CD14-positive monocyte (primary cell): ENCODE measurements at regions not wholly inside any gene's neighbourhood (a gene's known extent, or its start where the extent isn't known, plus 50 kb on each side); places are given as distances from the start of the nearest gene placed in this dataset.
"Not testable (repeated sequence)": the region's sequence is repeated elsewhere in the genome, so short reads cannot be mapped to it uniquely, and the experiment has no call there.

Source experiments
- DNase-seq, 3 donors: peaks; one replicate each; pipeline ENCODE4 v3.0.0-alpha.2; 2011 to 2022
- H2AFZ ChIP-seq: 2 replicates; pipeline ENCODE4 v1.6.0; 2012; ENCODE audit warnings: mild to moderate bottlenecking, low read depth, low read length, inconsistent platforms; ENCODE audit not compliant: insufficient read depth, poor library complexity, severe bottlenecking
- H3K27ac ChIP-seq, 2 donors: 1 replicate in 1 of 2; 2 replicates in 1 of 2; pipeline ENCODE4 v1.5.1; 2012 to 2013; ENCODE audit warnings: low read length in 2 of 2, control low read depth in 1 of 2, inconsistent platforms in 1 of 2, low read depth in 1 of 2, mild to moderate bottlenecking in 1 of 2
- H3K27me3 ChIP-seq, 2 donors: one replicate each; pipeline versions ENCODE4 v1.6.0 to v1.6.1; 2011 to 2013; ENCODE audit warnings: low read length in 2 of 2; ENCODE audit not compliant: control insufficient read depth in 2 of 2, insufficient read depth in 2 of 2
- H3K36me3 ChIP-seq, 2 donors: replicated peaks in 1 of 2; 1 replicate in 1 of 2; 2 replicates in 1 of 2; pipeline versions ENCODE4 v1.5.1 to v1.6.1; 2012 to 2013; ENCODE audit warnings: low read length in 2 of 2, control low read depth in 1 of 2, inconsistent platforms in 1 of 2, mild to moderate bottlenecking in 1 of 2; ENCODE audit not compliant: insufficient read depth in 2 of 2, control insufficient read depth in 1 of 2
- H3K4me1 ChIP-seq, 2 donors: 1 replicate in 1 of 2; 2 replicates in 1 of 2; pipeline versions ENCODE4 v1.5.1 to v1.6.1; 2012 to 2013; ENCODE audit warnings: low read length in 2 of 2, control low read depth in 1 of 2, inconsistent platforms in 1 of 2, mild to moderate bottlenecking in 1 of 2, moderate library complexity in 1 of 2; ENCODE audit not compliant: insufficient read depth in 2 of 2, control insufficient read depth in 1 of 2
- H3K4me2 ChIP-seq: replicated peaks from 2 replicates; pipeline ENCODE3; 2012; ENCODE audit warnings: low read length, moderate library complexity, mild to moderate bottlenecking; ENCODE audit not compliant: poor library complexity, severe bottlenecking; ENCODE audit errors: extremely low read depth
- H3K4me3 ChIP-seq, 3 experiments: fragments of 200-600 bp in 1 of 3; sonication (generic) in 1 of 3; replicated peaks in 1 of 3; 1 replicate in 2 of 3; 2 replicates in 1 of 3; pipeline ENCODE4 v1.5.1; 2011 to 2013; ENCODE audit warnings: low read length in 3 of 3, mild to moderate bottlenecking in 3 of 3, control low read depth in 2 of 3, low read depth in 2 of 3, inconsistent platforms in 1 of 3, moderate library complexity in 1 of 3
- H3K79me2 ChIP-seq: 2 replicates; pipeline ENCODE4 v1.6.0; 2012; ENCODE audit warnings: mild to moderate bottlenecking, control low read depth, inconsistent platforms, low read length, moderate library complexity; ENCODE audit not compliant: insufficient read depth
- H3K9ac ChIP-seq: 2 replicates; pipeline ENCODE4 v1.6.0; 2017; ENCODE audit warnings: low read length, mild to moderate bottlenecking; ENCODE audit not compliant: insufficient read depth, poor library complexity, severe bottlenecking
- H3K9me3 ChIP-seq, 2 donors: replicated peaks in 1 of 2; 1 replicate in 1 of 2; 2 replicates in 1 of 2; pipeline versions ENCODE4 v1.5.1 to v1.6.1; 2012 to 2013; ENCODE audit warnings: low read length in 2 of 2, control low read depth in 1 of 2; ENCODE audit not compliant: control insufficient read depth in 1 of 2, insufficient read depth in 1 of 2
- H4K20me1 ChIP-seq: 2 replicates; pipeline ENCODE4 v1.6.0; 2012; ENCODE audit warnings: mild to moderate bottlenecking, low read length, control low read depth, moderate library complexity; ENCODE audit not compliant: insufficient read depth
- H3K27ac Mint-ChIP-seq, 7 donors: one replicate each; pipeline ENCODE4 v1.8.0; 2020; ENCODE audit warnings: mild to moderate bottlenecking in 7 of 7, mixed read lengths in 7 of 7, moderate library complexity in 6 of 7, inconsistent platforms in 2 of 7
- H3K27me3 Mint-ChIP-seq, 3 donors: one replicate each; pipeline ENCODE4 v1.8.0; 2021 to 2022; ENCODE audit warnings: low read depth in 3 of 3, mild to moderate bottlenecking in 3 of 3, mixed read lengths in 3 of 3, moderate library complexity in 3 of 3, inconsistent platforms in 1 of 3
- H3K36me3 Mint-ChIP-seq, 2 donors: one replicate each; pipeline ENCODE4 v1.8.0; 2020; ENCODE audit warnings: mixed read lengths in 2 of 2, inconsistent platforms in 1 of 2, mild to moderate bottlenecking in 1 of 2
- H3K4me1 Mint-ChIP-seq: one replicate; pipeline ENCODE4 v1.8.0; 2020; ENCODE audit warnings: mild to moderate bottlenecking, mixed read lengths
- H3K4me3 Mint-ChIP-seq, 2 donors: one replicate each; pipeline ENCODE4 v1.8.0; 2020; ENCODE audit warnings: mild to moderate bottlenecking in 2 of 2, mixed read lengths in 2 of 2, moderate library complexity in 1 of 2
- H3K9me3 Mint-ChIP-seq, 7 donors: one replicate each; pipeline ENCODE4 v1.8.0; 2020 to 2022; ENCODE audit warnings: mixed read lengths in 7 of 7, mild to moderate bottlenecking in 6 of 7, moderate library complexity in 6 of 7, inconsistent platforms in 2 of 7
- WGBS: methylation state at CpG from one replicate; pipeline ENCODE4 v1.1.5; 2013; ENCODE audit warnings: missing lambda C conversion rate; ENCODE audit not compliant: insufficient coverage; 5-methylcytosine and 5-hydroxymethylcytosine counted together
- intact Hi-C, 2 donors: fragments of 100-400 bp; cut with micrococcal nuclease; formaldehyde crosslinking; loops; one replicate each; pipeline versions ENCODE4 v1.15.0 to v1.15.1; 2023
- TF ChIP-seq, protein P1 (sequence below): fragments of 200-600 bp; IDR thresholded peaks from one replicate; pipeline ENCODE4 v1.8.0; 2022; ENCODE audit warnings: antibody characterized with exemption, mild to moderate bottlenecking

DNA sequence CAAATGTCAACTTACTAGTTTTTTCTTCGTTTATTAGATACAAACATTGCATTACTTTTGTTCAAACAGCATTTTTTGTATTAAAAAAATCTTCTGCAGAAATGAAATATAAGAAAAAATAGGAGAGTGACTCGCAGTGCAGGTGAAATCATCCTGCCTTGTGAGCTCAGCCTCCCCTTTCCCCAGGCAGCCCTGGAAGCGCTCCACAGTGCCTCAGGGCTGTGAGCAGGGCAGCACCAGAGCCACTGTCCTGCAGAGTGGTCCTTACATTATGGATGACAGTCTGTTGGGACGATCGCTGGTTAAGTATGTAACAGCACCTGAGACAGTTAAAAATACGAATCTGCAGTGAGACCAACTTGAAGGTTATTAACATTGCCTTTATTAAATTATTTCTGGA lies 695.4 kb upstream of the POM121L12 start:
- H3K27ac Mint-ChIP-seq: no peak overlapping the region
- Histone ChIP-seq H3K79me2 (no peaks in the 10 kb centered on the region), H3K4me1 (no peaks in the 10 kb centered on the region), H3K36me3 (no peaks in the 10 kb centered on the region), H2AFZ (no peak overlapping the region), H3K27me3 (no peaks in the 10 kb centered on the region), H3K4me3 (no peak overlapping the region), H3K27ac (no peak overlapping the region), H4K20me1 (no peaks in the 10 kb centered on the region), H3K9ac (no peak overlapping the region), H3K4me2 (no peak overlapping the region), H3K9me3 (peaks cover 15 to 36% of the 10 kb centered on the region in 2 donors)
- no peak overlapping the region for H3K4me3 Mint-ChIP-seq
- 82% methylated on average over 3 of the region's 6 CpGs for WGBS
- no peak for DNase-seq
- peaks cover 6 to 18% (median 14%) of the 10 kb centered on the region in 7 donors for H3K9me3 Mint-ChIP-seq
- peaks cover 0 to 2% (median 0%) of the 10 kb centered on the region in 3 donors for H3K27me3 Mint-ChIP-seq
- H3K4me1 Mint-ChIP-seq: no peaks in the 10 kb centered on the region
- H3K36me3 Mint-ChIP-seq: no peaks in the 10 kb centered on the region
- TF ChIP-seq, protein P1, sequence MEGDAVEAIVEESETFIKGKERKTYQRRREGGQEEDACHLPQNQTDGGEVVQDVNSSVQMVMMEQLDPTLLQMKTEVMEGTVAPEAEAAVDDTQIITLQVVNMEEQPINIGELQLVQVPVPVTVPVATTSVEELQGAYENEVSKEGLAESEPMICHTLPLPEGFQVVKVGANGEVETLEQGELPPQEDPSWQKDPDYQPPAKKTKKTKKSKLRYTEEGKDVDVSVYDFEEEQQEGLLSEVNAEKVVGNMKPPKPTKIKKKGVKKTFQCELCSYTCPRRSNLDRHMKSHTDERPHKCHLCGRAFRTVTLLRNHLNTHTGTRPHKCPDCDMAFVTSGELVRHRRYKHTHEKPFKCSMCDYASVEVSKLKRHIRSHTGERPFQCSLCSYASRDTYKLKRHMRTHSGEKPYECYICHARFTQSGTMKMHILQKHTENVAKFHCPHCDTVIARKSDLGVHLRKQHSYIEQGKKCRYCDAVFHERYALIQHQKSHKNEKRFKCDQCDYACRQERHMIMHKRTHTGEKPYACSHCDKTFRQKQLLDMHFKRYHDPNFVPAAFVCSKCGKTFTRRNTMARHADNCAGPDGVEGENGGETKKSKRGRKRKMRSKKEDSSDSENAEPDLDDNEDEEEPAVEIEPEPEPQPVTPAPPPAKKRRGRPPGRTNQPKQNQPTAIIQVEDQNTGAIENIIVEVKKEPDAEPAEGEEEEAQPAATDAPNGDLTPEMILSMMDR: no peak
- intact Hi-C loops: no loop called here

DNA sequence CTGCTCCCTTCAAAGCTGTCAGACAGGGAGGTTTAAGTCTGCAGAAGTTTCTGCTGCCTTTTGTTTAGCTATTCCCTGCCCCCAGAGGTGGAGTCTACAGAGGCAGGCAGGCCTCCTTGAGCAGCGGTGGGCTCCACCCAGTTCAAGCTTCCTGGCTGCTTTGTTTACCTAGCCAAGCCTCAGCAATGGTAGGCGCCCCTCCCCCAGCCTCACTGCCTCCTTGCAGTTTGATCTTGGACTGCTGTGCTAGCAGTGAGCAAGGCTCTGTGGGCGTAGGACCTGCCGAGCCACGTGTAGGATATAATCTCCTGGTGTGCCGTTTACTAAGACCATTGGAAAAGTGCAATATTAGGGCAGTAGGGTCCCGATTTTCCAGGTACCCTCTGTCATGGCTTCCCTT lies 707.1 kb upstream of the POM121L12 start:
- H4K20me1 ChIP-seq, H3K9ac ChIP-seq, H3K27me3 ChIP-seq, H3K4me3 Mint-ChIP-seq, H3K27ac ChIP-seq, H3K27ac Mint-ChIP-seq, H3K27me3 Mint-ChIP-seq, intact Hi-C loops, H3K4me2 ChIP-seq, DNase-seq, H3K36me3 Mint-ChIP-seq, H3K79me2 ChIP-seq, H2AFZ ChIP-seq, H3K4me1 Mint-ChIP-seq, H3K4me3 ChIP-seq, H3K4me1 ChIP-seq, H3K36me3 ChIP-seq: not testable (repeated sequence)
- H3K9me3 Mint-ChIP-seq: peaks cover 6 to 34% (median 13%) of the 10 kb centered on the region in 7 donors
- H3K9me3 ChIP-seq: peaks cover 11 to 28% of the 10 kb centered on the region in 2 donors
- 78% methylated on average over 6 of the region's 7 CpGs for WGBS
